WTC11 (cell line): ENCODE measurements at regions not wholly inside any gene's neighbourhood (a gene's known extent, or its start where the extent isn't known, plus 50 kb on each side); places are given as distances from the start of the nearest gene placed in this dataset.
A peak's percentile ranks its signal among the peaks of the same experiment; 100 is the strongest.

Experiments used
- ATAC-seq: fragments of 200-7000 bp; cut with Tn5 transposase; 2 replicates; pipeline ENCODE4 v1.10.0; 2021; ENCODE audit warnings: mild to moderate bottlenecking, moderate library complexity
- CTCF ChIA-PET: fragments of 300-600 bp; sonication (Branson Sonifier 250); formaldehyde crosslinking; loops from one replicate; lab custom pipeline; 2021; ENCODE audit warnings: antibody characterized with exemption; lab: Charles Lee
- POLR2A ChIA-PET: fragments of 350-600 bp; sonication (Branson Sonifier 250); formaldehyde crosslinking; loops from one replicate; lab custom pipeline; 2021; ENCODE audit warnings: antibody characterized with exemption; lab: Charles Lee
- DNase-seq: peaks from one replicate; pipeline ENCODE4 v3.0.0; 2021; ENCODE audit warnings: low spot score
- H3K27ac Mint-ChIP-seq: 2 replicates; pipeline ENCODE4 v1.8.0; 2021; ENCODE audit warnings: mixed read lengths
- H3K27me3 Mint-ChIP-seq: 2 replicates; pipeline ENCODE4 v1.8.0; 2021; ENCODE audit warnings: low read depth, mild to moderate bottlenecking, moderate library complexity, mixed read lengths
- H3K36me3 Mint-ChIP-seq: 2 replicates; pipeline ENCODE4 v1.8.0; 2021; ENCODE audit warnings: mixed read lengths
- H3K4me1 Mint-ChIP-seq: 2 replicates; pipeline ENCODE4 v1.8.0; 2022; ENCODE audit warnings: mixed read lengths
- H3K4me3 Mint-ChIP-seq: 2 replicates; pipeline ENCODE4 v1.8.0; 2021; ENCODE audit warnings: mild to moderate bottlenecking, moderate library complexity, mixed read lengths
- H3K9me3 Mint-ChIP-seq: 2 replicates; pipeline ENCODE4 v1.8.0; 2021; ENCODE audit warnings: mixed read lengths
- ATF1 ChIP-seq: sonication (generic); formaldehyde crosslinking; IDR thresholded peaks from 2 replicates; pipeline ENCODE4 v1.8.1; 2023; ENCODE audit warnings: mild to moderate bottlenecking, moderate library complexity, missing genetic modification reagents
- EMX1 ChIP-seq: fragments of 250-450 bp; sonication (Bioruptor Pico); IDR thresholded peaks from 2 replicates; pipeline ENCODE4 v1.8.0; 2021; ENCODE audit warnings: mild to moderate bottlenecking
- ESRRA ChIP-seq: sonication (generic); formaldehyde crosslinking; IDR thresholded peaks from 2 replicates; pipeline ENCODE4 v1.8.1; 2022; ENCODE audit warnings: mild to moderate bottlenecking, missing genetic modification reagents, borderline replicate concordance
- ETV6 ChIP-seq: sonication (generic); formaldehyde crosslinking; IDR thresholded peaks from 2 replicates; pipeline ENCODE4 v1.8.1; 2022; ENCODE audit warnings: mild to moderate bottlenecking, missing genetic modification reagents
- FOXJ3 ChIP-seq: sonication (generic); formaldehyde crosslinking; IDR thresholded peaks from 2 replicates; pipeline ENCODE4 v1.9.0; 2021; ENCODE audit warnings: missing genetic modification reagents, mild to moderate bottlenecking, borderline replicate concordance
- JUN ChIP-seq: sonication (generic); formaldehyde crosslinking; IDR thresholded peaks from 2 replicates; pipeline ENCODE4 v1.8.0; 2023; ENCODE audit warnings: mild to moderate bottlenecking, missing genetic modification reagents
- MYBL2 ChIP-seq: sonication (generic); formaldehyde crosslinking; IDR thresholded peaks from 2 replicates; pipeline ENCODE4 v1.8.1; 2023; ENCODE audit warnings: mild to moderate bottlenecking, moderate library complexity, missing genetic modification reagents
- NFYB ChIP-seq: sonication (generic); formaldehyde crosslinking; conservative IDR thresholded peaks from 2 replicates; pipeline ENCODE4 v1.8.0; 2022; ENCODE audit warnings: low read depth, missing genetic modification reagents
- NR1H2 ChIP-seq: sonication (generic); formaldehyde crosslinking; IDR thresholded peaks from 2 replicates; pipeline ENCODE4 v1.9.0; 2021; ENCODE audit warnings: mild to moderate bottlenecking, moderate library complexity, missing genetic modification reagents
- NR3C1 ChIP-seq: sonication (generic); formaldehyde crosslinking; conservative IDR thresholded peaks from 2 replicates; pipeline ENCODE4 v1.8.1; 2023; ENCODE audit warnings: low read depth, mild to moderate bottlenecking, missing genetic modification reagents
- OVOL2 ChIP-seq: fragments of 250-450 bp; sonication (Bioruptor Pico); IDR thresholded peaks from 2 replicates; pipeline ENCODE4 v1.9.0; 2021; ENCODE audit warnings: mild to moderate bottlenecking, borderline replicate concordance
- SMAD3 ChIP-seq: sonication (generic); formaldehyde crosslinking; IDR thresholded peaks from 2 replicates; pipeline ENCODE4 v1.8.0; 2022; ENCODE audit warnings: missing genetic modification reagents, mild to moderate bottlenecking, borderline replicate concordance
- TEAD1 ChIP-seq: sonication (generic); formaldehyde crosslinking; IDR thresholded peaks from 2 replicates; pipeline ENCODE4 v1.8.0; 2022; ENCODE audit warnings: mild to moderate bottlenecking, missing genetic modification reagents
- TP53 ChIP-seq: sonication (generic); formaldehyde crosslinking; IDR thresholded peaks from 2 replicates; pipeline ENCODE4 v1.8.1; 2023; ENCODE audit warnings: mild to moderate bottlenecking, missing genetic modification reagents
- ZNF232 ChIP-seq: sonication (generic); formaldehyde crosslinking; IDR thresholded peaks from 2 replicates; pipeline ENCODE4 v1.8.0; 2022; ENCODE audit warnings: mild to moderate bottlenecking, missing genetic modification reagents
- TF ChIP-seq, protein P1 (sequence below): sonication (generic); formaldehyde crosslinking; IDR thresholded peaks from 2 replicates; pipeline ENCODE4 v1.8.0; 2022; ENCODE audit warnings: mild to moderate bottlenecking, missing genetic modification reagents
- TF ChIP-seq, protein P2 (sequence below): sonication (generic); formaldehyde crosslinking; IDR thresholded peaks from 2 replicates; pipeline ENCODE4 v1.8.1; 2022; ENCODE audit warnings: mild to moderate bottlenecking, missing genetic modification reagents, moderate library complexity, borderline replicate concordance
- TF ChIP-seq, protein P3 (sequence below): sonication (generic); formaldehyde crosslinking; IDR thresholded peaks from 2 replicates; pipeline ENCODE4 v1.8.1; 2022; ENCODE audit warnings: low read depth, mild to moderate bottlenecking, moderate library complexity, missing genetic modification reagents, borderline replicate concordance
- TF ChIP-seq, protein P4 (sequence below): fragments of 250-450 bp; sonication (Bioruptor Pico); conservative IDR thresholded peaks from 2 replicates; pipeline ENCODE4 v1.9.0; 2021; ENCODE audit warnings: mild to moderate bottlenecking
- TF ChIP-seq, protein P5 (sequence below): sonication (generic); formaldehyde crosslinking; conservative IDR thresholded peaks from 2 replicates; pipeline ENCODE4 v1.8.1; 2023; ENCODE audit warnings: mild to moderate bottlenecking, low read depth, missing genetic modification reagents, moderate library complexity

DNA sequence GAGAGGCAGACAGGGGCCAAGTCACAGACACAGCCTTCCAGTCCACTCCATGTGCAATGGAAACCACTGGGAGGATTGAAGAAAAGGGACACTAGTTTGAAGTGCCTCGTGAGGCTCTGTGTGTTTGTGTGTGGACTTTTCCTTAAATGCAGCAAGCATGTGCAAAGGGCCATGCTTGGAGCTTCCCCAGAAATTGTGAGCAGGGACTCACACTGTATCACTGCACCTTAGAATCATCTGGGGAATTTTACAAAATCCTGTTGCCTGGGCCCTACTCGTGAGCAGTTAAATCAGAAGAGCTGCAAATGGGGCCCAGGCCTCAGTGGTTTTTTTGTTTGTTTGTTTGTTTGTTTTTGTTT lies 137.8 kb downstream of the TRIM43 start:
- peaks cover 19% of the 10 kb centered on the region for H3K9me3 Mint-ChIP-seq
- CTCF ChIA-PET = interaction anchor here (1.2 to 2.8 kb wide), 2 partner anchors 340 to 498 kb away, joined by 4 to 17 read pairs; no protein-coding TSS in a partner anchor
- H3K36me3 Mint-ChIP-seq = no peaks in the 10 kb centered on the region

DNA sequence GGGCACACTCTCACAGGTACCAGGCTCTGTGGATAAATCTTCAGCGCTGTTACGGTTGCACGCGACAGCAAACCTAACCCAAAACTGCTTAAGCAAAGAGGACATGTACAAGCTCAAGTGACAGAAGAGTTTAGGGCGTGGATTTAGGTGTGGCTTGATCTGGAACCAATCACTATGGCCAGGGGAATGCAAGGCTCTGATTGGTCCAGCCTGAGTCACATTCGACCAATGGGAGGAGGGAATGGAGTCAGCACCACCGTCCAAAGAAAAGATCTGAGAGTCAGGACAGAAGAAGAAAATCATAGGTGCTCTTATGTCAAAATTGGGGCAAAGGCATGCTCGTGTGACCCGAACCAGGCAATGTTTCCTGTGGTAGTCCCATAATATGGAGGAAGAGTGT lies 139.0 kb downstream of the TRIM43 start:
- peak; percentile 47; the same call in 1 of the 2 replicates for ATAC-seq
- TF ChIP-seq ZNF232 (CRISPR knock-in tag) (no peak), MYBL2 (CRISPR knock-in tag) (no peak)
- Mint-ChIP-seq H3K4me3 (no peak overlapping the region), H3K9me3 (peaks cover 19% of the 10 kb centered on the region), H3K36me3 (no peaks in the 10 kb centered on the region), H3K4me1 (no peaks in the 10 kb centered on the region), H3K27me3 (peaks cover 2% of the 10 kb centered on the region; the same call in 1 of the 2 replicates), H3K27ac (no peak overlapping the region)
- POLR2A ChIA-PET = no interaction called here
- no peak for DNase-seq
- CTCF ChIA-PET = interaction anchor here (2.8 kb wide), 1 partner anchor 342 kb away, joined by 17 read pairs; no protein-coding TSS in a partner anchor

More for the DNA sequence above, 137.8 kb downstream of the TRIM43 start:
- peaks cover 2% of the 10 kb centered on the region; the same call in 1 of the 2 replicates for H3K27me3 Mint-ChIP-seq
- ATAC-seq (no peak), DNase-seq (no peak)
- H3K27ac Mint-ChIP-seq = no peak overlapping the region
- TF ChIP-seq ESRRA (CRISPR knock-in tag) = no peak
- no peak for TF ChIP-seq OVOL2 (CRISPR knock-in tag)
- no peak for TF ChIP-seq ETV6 (CRISPR knock-in tag)
- TF ChIP-seq NFYB (CRISPR knock-in tag) = no peak
- no peak for TF ChIP-seq JUN (CRISPR knock-in tag)
- TF ChIP-seq NR3C1 (CRISPR knock-in tag) = no peak
- TF ChIP-seq, protein P1, sequence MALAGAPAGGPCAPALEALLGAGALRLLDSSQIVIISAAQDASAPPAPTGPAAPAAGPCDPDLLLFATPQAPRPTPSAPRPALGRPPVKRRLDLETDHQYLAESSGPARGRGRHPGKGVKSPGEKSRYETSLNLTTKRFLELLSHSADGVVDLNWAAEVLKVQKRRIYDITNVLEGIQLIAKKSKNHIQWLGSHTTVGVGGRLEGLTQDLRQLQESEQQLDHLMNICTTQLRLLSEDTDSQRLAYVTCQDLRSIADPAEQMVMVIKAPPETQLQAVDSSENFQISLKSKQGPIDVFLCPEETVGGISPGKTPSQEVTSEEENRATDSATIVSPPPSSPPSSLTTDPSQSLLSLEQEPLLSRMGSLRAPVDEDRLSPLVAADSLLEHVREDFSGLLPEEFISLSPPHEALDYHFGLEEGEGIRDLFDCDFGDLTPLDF (CRISPR knock-in tag) = no peak
- no peak for TF ChIP-seq SMAD3
- TF ChIP-seq ZNF232 (CRISPR knock-in tag) = no peak
- TF ChIP-seq, protein P2, sequence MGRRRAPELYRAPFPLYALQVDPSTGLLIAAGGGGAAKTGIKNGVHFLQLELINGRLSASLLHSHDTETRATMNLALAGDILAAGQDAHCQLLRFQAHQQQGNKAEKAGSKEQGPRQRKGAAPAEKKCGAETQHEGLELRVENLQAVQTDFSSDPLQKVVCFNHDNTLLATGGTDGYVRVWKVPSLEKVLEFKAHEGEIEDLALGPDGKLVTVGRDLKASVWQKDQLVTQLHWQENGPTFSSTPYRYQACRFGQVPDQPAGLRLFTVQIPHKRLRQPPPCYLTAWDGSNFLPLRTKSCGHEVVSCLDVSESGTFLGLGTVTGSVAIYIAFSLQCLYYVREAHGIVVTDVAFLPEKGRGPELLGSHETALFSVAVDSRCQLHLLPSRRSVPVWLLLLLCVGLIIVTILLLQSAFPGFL = no peak
- TF ChIP-seq, protein P3, sequence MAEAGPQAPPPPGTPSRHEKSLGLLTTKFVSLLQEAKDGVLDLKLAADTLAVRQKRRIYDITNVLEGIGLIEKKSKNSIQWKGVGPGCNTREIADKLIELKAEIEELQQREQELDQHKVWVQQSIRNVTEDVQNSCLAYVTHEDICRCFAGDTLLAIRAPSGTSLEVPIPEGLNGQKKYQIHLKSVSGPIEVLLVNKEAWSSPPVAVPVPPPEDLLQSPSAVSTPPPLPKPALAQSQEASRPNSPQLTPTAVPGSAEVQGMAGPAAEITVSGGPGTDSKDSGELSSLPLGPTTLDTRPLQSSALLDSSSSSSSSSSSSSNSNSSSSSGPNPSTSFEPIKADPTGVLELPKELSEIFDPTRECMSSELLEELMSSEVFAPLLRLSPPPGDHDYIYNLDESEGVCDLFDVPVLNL = no peak
- H3K4me3 Mint-ChIP-seq = no peak overlapping the region
- peaks cover 3% of the 10 kb centered on the region; the same call in 1 of the 2 replicates for H3K4me1 Mint-ChIP-seq
- POLR2A ChIA-PET = interaction anchor here (0.6 kb wide), 1 partner anchor 387 kb away, joined by 3 read pairs; no protein-coding TSS in a partner anchor

DNA sequence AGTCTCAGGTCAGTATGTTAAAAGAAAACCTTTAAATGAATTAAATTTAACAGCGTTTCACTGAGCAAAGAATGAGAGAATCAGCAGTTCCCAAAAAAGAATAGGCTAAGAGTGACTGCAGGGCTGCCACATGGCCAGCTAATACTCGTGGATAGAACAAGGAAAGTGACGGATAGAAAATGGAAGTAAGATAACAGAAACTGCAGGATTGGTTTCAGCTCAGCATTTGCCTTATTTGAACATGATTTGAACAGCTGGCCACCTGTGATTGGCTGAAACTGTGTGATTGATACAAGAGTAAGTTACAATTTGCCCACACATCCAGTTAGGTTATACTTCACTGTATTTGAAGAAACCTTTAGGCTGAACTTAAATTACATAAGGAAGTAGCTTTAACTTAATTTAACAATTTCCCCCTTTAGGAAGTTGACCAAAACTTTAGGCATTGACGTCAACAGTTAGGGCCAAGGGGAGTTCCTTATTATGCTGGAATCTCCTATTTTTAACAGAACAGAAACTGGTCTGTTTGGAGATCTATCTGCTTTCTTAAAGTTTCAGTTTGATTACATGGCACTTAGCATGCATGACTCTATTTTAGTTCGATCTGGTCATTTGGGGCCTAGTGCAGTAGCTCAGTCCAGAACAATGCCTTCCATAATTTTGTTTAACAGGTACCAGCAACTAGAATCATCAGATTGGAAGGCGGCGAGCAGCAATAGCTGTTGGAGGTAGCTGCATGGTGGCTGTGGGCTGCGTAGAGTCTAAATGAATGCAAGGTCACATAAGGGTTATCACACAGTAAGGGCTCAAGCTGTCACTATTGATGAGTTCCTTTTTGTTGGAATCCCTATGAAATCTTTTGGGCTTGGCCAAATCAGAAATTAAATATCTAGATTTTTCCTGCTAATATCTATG lies 143.4 kb downstream of the TRIM43 start:
- no peaks in the 10 kb centered on the region for H3K4me1 Mint-ChIP-seq
- H3K9me3 Mint-ChIP-seq = peaks cover 22% of the 10 kb centered on the region
- ATAC-seq (no peak), DNase-seq (no peak)
- no peaks in the 10 kb centered on the region for H3K36me3 Mint-ChIP-seq
- H3K4me3 Mint-ChIP-seq = no peak overlapping the region
- peaks cover 2% of the 10 kb centered on the region; the same call in 1 of the 2 replicates for H3K27me3 Mint-ChIP-seq
- ChIA-PET CTCF (no interaction called here), POLR2A (no interaction called here)
- H3K27ac Mint-ChIP-seq = no peak overlapping the region
- no peak for TF ChIP-seq NR1H2 (CRISPR knock-in tag)
- TF ChIP-seq, protein P1 (CRISPR knock-in tag) = no peak
- no peak for TF ChIP-seq TEAD1 (CRISPR knock-in tag)
- TF ChIP-seq, protein P4, sequence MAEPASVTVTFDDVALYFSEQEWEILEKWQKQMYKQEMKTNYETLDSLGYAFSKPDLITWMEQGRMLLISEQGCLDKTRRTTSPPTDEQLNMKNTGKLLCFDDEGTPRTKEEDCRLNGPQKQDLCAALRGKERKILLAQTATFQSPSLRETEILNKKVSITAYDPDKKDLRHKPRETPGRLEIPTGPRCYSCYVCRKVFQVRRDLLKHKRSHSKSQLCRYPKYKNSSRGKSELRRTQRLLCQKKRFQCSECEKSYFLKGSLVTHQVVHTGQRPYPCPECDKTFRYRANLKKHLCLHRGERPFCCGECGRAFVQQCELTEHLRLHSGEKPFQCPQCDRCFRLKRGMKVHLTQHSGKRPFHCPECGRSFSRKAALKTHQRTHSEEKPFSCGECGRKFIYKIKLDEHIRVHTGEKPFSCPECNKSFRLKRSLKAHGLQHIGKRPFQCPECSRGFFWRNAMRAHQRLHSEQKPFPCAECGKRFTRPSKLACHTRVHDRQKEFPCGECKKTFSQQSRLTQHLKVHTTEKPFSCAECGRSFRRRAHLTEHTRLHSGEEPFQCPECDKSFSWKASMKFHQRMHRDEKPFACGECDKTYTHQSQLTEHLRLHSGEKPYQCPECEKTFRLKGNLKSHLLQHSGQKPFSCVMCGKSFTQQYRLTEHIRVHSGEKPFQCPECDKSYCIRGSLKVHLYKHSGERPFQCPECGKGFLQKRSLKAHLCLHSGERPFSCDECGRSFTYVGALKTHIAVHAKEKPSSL (CRISPR knock-in tag) = no peak
- TF ChIP-seq EMX1 (CRISPR knock-in tag) = no peak
- TF ChIP-seq FOXJ3 (CRISPR knock-in tag) = no peak
- no peak for TF ChIP-seq TP53 (CRISPR knock-in tag)
- TF ChIP-seq ATF1 = no peak
- TF ChIP-seq, protein P5, sequence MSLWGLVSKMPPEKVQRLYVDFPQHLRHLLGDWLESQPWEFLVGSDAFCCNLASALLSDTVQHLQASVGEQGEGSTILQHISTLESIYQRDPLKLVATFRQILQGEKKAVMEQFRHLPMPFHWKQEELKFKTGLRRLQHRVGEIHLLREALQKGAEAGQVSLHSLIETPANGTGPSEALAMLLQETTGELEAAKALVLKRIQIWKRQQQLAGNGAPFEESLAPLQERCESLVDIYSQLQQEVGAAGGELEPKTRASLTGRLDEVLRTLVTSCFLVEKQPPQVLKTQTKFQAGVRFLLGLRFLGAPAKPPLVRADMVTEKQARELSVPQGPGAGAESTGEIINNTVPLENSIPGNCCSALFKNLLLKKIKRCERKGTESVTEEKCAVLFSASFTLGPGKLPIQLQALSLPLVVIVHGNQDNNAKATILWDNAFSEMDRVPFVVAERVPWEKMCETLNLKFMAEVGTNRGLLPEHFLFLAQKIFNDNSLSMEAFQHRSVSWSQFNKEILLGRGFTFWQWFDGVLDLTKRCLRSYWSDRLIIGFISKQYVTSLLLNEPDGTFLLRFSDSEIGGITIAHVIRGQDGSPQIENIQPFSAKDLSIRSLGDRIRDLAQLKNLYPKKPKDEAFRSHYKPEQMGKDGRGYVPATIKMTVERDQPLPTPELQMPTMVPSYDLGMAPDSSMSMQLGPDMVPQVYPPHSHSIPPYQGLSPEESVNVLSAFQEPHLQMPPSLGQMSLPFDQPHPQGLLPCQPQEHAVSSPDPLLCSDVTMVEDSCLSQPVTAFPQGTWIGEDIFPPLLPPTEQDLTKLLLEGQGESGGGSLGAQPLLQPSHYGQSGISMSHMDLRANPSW (CRISPR knock-in tag) = no peak
- TF ChIP-seq JUN (CRISPR knock-in tag) = no peak
